ENCODE measurements at regions not wholly inside any gene's neighbourhood (a gene's known extent, or its start where the extent isn't known, plus 50 kb on each side); places are given as distances from the start of the nearest gene placed in this dataset.

GRCh38 chr5:107263387-107264018 is 407.2 kb downstream of the EFNA5 start:
- no peak for DNase-seq (ENCODE audit: low spot score)

- peak; percentile 21 for DNase-seq (ENCODE audit: low spot score)
These were observed 412.7 kb downstream of the EFNA5 start for GRCh38 chr5:107257885-107258520.

GRCh38 chr5:107254902-107255234 is 415.9 kb downstream of the EFNA5 start:
- DNase-seq (ENCODE audit: low spot score), result no peak

- DNase-seq (ENCODE audit: low spot score), result no peak
These were observed 416.4 kb downstream of the EFNA5 start for GRCh38 chr5:107254214-107254901.

- DNase-seq (ENCODE audit: low spot score), result peak; percentile 63
These were observed 417.5 kb downstream of the EFNA5 start for GRCh38 chr5:107253246-107253645.

GRCh38 chr5:107251151-107251550 is 419.6 kb downstream of the EFNA5 start:
- no peak for DNase-seq (ENCODE audit: low spot score)

GRCh38 chr5:107248066-107248695 is 422.6 kb downstream of the EFNA5 start:
- peak; percentile 49 for DNase-seq (ENCODE audit: low spot score)

- peak; percentile 63 for DNase-seq (ENCODE audit: low spot score)
These were observed 423.3 kb downstream of the EFNA5 start for GRCh38 chr5:107247427-107247826.

GRCh38 chr5:107243220-107243579 is 427.5 kb downstream of the EFNA5 start:
- DNase-seq (ENCODE audit: low spot score), result no peak

- no peak for DNase-seq (ENCODE audit: low spot score)
These were observed 428.1 kb downstream of the EFNA5 start for GRCh38 chr5:107242411-107243219.

GRCh38 chr5:107241841-107242240 is 428.9 kb downstream of the EFNA5 start:
- DNase-seq (ENCODE audit: low spot score), result no peak

- DNase-seq (ENCODE audit: low spot score), result no peak
These were observed 435.6 kb downstream of the EFNA5 start for GRCh38 chr5:107235167-107235566.

GRCh38 chr5:107232788-107233187 is 437.9 kb downstream of the EFNA5 start:
- no peak for DNase-seq (ENCODE audit: low spot score)

GRCh38 chr5:107232293-107232692 is 438.4 kb downstream of the EFNA5 start:
- DNase-seq (ENCODE audit: low spot score), result no peak

- DNase-seq (ENCODE audit: low spot score), result no peak
These were observed 439.5 kb downstream of the EFNA5 start for GRCh38 chr5:107231191-107231590.

GRCh38 chr5:107230367-107230766 is 440.4 kb downstream of the EFNA5 start:
- DNase-seq (ENCODE audit: low spot score), result no peak

- DNase-seq (ENCODE audit: low spot score), result no peak
These were observed 442.5 kb downstream of the EFNA5 start for GRCh38 chr5:107228226-107228625.

- DNase-seq (ENCODE audit: low spot score), result no peak
These were observed 446.5 kb downstream of the EFNA5 start for GRCh38 chr5:107224272-107224671.

- DNase-seq (ENCODE audit: low spot score), result no peak
These were observed 447.7 kb downstream of the EFNA5 start for GRCh38 chr5:107223066-107223465.

GRCh38 chr5:107219993-107220392 is 450.7 kb downstream of the EFNA5 start:
- DNase-seq (ENCODE audit: low spot score), result no peak

GRCh38 chr5:107218457-107219193 is 452.1 kb downstream of the EFNA5 start:
- DNase-seq (ENCODE audit: low spot score), result peak; percentile 48

- DNase-seq (ENCODE audit: low spot score), result peak; percentile 79
These were observed 453.0 kb downstream of the EFNA5 start for GRCh38 chr5:107217721-107218130.
